CD1c-positive myeloid dendritic cell (primary cell): ENCODE measurements at regions not wholly inside any gene's neighbourhood (a gene's known extent, or its start where the extent isn't known, plus 50 kb on each side); places are given as distances from the start of the nearest gene placed in this dataset.
A peak's percentile ranks its signal among the peaks of the same experiment; 100 is the strongest.

ENCODE experiments used
- DNase-seq: peaks from one replicate; pipeline ENCODE4 v3.0.0-alpha.2; 2016; ENCODE audit errors: extremely low spot score

DNA sequence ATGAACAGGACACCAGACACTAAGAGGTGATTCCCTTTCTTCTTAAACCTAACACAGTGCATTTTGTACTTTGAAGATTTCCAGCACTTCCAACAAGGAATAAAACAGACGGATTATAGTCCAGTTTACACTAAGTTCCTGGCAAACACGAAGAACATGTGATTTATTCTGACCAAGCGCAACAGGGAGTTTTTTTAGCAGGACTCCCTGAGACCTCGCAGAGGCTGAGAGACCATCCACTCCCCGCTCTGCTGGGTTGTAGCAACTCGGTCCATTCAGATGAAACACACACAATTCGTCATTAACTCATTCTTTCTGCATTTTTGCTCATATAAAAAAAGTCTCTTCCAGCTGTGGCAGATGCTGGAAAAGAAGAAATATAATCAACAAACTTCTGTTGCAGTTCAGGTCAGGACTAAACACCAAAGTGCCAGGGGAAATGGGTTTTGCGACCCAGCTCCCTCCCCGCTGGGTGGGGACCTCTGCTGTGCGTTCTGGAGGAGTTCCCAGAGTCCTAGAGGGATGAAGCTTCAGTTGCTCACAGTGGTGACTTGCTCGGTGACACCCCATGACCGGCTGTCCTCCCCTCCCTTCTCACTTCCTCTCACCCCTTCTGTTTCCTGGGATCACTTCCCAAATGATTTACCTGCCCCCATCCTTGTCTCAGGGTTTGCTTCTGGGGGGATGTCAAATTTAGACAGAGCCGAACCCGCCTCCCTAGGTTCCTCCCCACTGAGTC lies 52.5 kb downstream of the KCNF1 start:
- DNase-seq: no peak

- DNase-seq: no peak
These were observed 53.6 kb downstream of the KCNF1 start for GRCh38 chr2:10965241-10965843.

DNA sequence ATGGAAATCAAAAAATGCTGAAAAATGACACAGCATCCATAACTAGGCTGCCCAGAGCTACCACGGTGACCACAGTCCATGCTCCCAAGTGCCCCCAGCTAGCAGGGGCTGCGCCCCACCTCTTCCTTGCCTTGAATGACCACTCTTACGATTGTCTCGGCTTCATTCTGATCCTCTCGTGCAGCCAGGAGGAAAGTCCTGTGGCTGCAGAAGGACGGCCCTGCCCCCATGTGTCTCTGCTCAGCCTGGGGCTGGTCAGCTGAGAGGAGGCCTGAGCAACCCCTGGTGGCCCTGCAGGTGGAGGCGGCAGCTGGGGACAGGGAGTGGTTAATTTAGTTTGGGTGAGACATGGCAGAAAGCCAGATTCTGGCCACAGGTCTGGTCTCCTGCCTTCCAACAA lies 54.3 kb downstream of the KCNF1 start:
- DNase-seq: no peak

DNA sequence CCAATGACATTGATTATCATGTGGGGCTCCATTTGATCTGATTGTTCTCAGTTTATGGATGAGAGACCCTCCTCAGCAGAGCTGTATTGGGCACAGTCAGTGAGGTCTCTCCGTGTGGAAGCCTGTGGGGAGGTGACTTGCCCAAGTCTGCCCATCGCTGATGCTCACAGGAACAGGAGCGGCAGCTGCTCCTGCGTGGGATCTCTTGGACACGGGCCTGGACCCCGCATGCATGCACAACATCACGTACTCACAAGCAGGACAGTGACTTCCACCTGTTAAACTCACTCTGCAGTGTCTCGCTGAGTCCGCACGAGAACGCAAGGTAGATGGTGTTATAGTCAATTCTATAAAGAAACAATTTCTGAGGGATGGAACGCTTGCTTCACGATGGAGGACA lies 55.0 kb downstream of the KCNF1 start:
- DNase-seq: no peak

DNA sequence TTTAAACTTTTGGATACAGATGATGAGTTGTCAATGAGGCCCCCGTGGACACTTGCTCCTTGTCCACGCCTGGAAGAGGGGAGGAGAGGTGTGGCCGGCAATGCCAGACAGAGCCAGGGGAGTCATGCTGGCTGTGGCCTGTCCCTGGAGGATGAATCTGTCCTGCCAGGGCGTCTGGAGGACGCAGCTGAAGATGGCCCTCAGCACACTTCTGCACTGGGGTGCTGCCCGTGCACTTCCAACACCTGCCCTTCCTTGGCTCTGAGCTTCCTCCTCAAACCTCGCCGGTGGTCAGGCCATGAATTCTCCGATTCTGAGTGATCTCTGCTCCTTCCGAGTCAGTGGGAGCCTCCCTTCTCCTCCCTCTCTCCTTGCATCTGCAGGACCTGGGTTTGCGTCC lies 56.4 kb downstream of the KCNF1 start:
- DNase-seq: no peak

DNA sequence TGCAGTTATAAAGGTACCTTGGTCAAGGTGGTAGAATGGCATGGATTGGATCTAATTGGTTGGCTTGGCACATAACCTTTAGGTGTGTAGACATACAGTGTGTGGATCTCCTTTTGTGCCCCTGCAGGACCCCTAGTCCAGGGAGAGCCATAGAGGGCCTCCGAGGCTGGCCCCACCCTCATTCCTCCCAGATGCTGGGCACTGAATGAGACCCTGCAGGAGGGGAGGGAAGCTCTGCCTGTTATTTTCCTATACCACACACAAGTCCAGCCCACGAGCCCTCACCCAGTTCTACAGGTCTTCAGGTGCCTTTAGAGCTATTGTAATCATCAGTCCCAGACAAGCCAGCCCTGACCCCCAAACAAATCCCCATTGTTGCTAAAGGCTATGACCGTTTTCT lies 58.9 kb downstream of the KCNF1 start:
- DNase-seq: no peak

DNA sequence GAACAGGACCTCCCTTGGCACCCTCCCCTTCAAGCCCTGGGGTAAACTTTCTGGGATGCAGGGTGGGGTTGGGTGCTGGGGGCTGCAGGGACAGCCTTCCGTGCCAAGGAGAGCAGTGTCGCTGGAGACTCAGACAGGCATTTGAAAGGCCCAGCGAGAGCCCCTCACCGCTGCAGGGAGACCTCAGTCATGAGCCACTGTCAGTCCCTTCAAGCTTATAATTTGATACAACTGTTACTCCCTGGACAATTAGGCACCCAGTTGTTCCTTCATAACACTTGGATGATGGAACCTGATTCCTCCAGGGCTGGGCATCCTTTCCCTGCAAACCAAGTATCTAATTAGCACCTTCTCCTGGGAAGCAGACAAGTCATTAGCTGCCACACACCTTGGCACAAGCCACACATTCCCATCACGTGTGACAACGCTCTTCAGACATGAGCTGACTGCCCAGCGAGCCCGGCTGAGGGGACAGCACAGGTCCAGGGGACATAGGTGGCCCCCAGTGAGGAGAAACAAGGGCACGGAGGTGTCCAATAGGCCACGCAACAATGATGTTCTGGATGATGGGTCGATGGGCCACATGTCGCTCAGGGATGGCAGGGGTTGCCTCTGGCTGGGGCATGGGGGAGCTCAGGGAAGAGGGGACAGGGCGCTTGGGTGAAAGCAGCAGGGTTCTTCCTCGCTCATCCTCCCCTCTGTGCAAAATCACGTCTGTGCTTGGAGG lies 59.6 kb downstream of the KCNF1 start:
- DNase-seq: no peak

DNA sequence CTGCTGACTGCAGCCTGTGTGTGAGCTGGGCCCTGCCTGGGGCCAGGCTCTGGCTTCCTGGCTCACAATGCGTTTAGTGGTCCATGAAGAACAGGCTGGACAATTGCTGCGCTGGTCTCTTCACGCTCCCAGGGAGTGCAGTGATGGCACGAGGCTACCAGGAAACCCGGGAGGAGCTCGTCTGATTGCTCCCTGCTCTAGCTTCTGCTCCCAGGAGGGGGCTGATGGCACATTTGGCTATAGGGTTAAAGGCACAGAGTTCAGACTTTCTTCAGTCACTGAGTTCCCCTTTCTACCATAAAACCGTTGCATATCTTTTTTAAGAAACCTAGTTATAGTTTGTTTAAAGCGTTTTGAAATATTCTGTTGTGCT lies 60.1 kb downstream of the KCNF1 start:
- DNase-seq: no peak

GRCh38 chr2:10972683-10973433 lies 61.1 kb downstream of the KCNF1 start:
- no peak for DNase-seq

DNA sequence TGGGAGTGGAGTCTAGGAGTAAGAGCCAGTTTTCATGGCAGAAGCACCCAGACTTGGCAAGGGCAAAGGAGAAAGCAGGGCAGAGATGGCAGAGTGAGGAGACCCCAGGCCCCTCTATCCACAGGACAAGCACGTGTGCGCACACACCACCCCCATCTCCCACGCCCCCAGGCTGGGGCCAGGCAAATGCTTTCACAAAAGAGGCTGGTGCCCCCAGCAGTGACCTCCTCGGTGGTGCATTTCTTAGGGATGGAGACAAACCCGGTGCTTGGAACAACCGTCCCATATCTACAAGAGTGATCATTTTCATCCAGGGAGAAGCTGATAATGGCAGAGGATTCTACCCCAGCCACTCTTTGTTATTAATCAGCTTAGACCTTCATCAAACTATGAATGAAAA lies 62.0 kb downstream of the KCNF1 start:
- no peak for DNase-seq

DNA sequence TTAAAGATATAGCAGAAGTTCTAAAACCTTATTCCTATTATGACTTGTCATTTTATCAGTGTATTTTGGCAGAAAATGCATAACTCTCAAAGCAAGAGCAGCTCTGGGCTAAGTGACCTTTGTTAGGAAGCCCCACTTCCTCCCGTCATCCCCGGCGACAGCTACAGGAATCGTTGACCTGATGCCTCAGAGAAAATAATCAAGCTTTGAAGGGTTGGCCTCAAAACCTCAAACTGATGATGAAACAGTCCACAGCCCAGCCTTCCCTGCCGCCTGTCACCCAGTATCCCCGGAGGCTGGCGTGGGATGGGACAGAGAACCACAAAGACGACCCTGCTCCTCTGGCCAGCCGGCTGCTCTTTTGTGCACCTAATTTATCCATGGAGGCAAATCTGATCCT lies 65.3 kb downstream of the KCNF1 start:
- DNase-seq: peak; percentile 25

DNA sequence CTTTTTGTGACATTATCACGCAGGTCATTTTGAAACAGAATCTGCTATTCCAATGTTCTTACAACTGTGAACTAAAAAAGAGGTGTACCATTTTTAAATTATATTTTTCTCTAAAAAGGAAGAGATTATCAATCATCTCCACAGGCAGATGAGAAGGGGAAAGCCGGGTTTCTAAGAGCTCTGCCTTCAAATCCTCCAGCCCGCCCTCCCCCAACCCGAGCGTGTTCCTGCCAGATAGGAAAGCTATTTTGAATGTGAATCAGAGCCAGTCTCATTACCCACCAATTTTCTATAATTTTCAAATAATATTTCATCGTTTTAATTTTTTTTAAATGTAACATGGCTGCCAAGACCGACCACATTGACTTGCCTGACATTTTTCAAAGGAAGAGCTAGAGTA lies 65.9 kb downstream of the KCNF1 start:
- DNase-seq: no peak

GRCh38 chr2:10978090-10978670 lies 66.4 kb downstream of the KCNF1 start:
- no peak for DNase-seq

- no peak for DNase-seq
These were observed 68.3 kb downstream of the KCNF1 start for GRCh38 chr2:10980071-10980470.

DNA sequence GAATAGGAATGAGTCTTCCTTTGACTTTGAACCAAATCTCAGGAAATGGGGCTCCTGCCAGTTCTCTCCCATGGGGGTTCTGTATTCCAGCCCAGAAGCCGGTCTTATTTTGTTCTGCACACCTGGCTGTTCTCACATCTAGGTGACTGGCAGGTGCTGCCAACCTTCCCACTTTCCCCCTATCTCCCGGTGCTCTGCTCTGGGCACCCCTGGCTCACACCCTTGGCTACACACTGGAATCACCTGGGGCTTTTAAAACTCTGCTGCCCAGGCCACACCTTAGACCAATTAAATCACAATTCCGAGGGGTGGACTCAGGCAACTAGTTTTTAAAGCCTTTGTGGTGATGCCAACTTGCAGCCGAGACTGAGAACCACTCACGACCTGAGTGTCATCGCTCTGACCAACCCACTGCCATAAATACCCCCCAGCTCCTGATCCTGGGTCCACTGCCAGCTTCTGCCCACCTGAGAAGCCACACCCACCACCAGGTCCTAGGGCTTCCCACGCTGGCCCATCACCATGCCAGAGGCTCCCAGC lies 69.2 kb downstream of the KCNF1 start:
- DNase-seq: no peak

- DNase-seq: no peak
These were observed 69.7 kb downstream of the KCNF1 start for GRCh38 chr2:10981451-10981850.

GRCh38 chr2:10981941-10982431 lies 70.3 kb downstream of the KCNF1 start:
- no peak for DNase-seq

DNA sequence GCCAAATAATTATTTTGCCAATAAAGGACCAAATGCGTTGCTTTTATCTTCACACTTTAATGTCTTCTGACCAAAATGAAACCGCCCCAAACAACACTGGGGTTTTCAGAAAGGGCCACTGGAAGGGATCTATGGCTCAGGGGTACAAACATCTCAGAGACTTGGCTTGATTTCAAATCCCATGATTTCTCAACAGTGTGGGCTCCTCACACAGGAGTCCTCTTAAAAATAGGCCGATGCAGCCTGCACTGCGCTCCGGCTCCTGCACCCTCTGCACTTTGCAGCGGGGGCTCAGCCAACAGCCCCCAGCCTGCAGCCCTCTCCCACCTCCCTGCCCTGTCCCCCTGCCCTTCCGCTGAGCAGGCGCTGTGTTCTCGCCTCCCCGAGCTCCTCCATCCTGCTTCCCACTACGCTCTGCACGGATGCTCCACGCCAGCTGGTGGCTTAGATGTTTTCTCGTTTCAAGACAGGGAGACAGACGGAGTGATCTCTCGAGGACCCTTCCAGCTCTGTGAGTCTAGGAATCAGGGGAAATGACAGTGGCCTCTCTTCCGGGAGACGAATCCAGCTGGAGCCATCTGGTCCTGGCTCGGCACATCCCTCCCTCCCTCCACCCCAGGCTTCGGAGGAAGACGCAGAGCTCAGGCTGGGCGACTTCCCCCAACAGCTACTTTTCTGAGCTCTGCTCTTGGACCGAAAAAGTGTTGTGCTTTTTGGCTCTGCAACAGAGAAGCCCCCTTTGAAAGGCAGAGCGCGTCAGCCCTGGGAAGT lies 71.4 kb downstream of the KCNF1 start:
- no peak for DNase-seq

- DNase-seq: no peak
These were observed 72.0 kb downstream of the KCNF1 start for GRCh38 chr2:10983711-10984110.

DNA sequence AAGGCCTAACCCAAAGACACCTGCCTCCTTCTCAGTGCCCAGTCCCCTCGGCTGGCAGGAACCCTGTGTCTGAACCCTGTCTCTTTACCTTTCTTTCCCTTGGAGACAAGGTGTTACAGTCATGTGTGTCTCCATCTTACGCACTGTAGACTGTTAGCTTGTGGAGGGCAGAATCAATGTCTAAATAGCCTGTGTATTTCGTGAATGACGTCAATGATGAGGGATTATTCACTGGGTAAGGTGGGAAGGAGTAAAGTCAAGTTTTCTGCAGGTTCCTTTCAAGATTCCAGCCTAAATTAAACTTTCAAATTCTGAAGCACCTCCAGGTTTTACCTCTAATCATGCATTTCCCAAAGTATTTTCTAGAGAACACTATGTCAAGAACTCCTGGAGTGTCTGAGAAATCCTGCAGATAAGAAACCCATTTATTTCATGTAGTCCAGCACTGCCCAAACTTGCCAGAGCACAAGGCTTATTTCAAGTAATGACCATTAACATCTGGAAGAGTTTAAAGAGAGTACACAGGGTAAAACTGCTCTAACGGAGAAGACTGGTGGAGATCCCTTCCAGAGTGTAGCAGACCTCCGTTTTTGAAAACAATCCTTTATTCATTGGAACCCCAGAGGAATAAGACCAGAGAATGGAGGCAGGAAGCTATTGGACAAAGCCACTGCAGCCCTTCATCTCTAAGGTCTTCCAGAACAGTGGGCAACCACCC lies 72.8 kb downstream of the KCNF1 start:
- DNase-seq: no peak
